GM18498 (cell line): ENCODE measurements at regions not wholly inside any gene's neighbourhood (a gene's known extent, or its start where the extent isn't known, plus 50 kb on each side); places are given as distances from the start of the nearest gene placed in this dataset.

Experiments used
- ATAC-seq: cut with Tn5 transposase; IDR thresholded peaks from one replicate; pipeline ENCODE4 v1.9.1; 2021; ENCODE audit warnings: mild to moderate bottlenecking, moderate library complexity; ENCODE audit not compliant: unreplicated experiment

DNA sequence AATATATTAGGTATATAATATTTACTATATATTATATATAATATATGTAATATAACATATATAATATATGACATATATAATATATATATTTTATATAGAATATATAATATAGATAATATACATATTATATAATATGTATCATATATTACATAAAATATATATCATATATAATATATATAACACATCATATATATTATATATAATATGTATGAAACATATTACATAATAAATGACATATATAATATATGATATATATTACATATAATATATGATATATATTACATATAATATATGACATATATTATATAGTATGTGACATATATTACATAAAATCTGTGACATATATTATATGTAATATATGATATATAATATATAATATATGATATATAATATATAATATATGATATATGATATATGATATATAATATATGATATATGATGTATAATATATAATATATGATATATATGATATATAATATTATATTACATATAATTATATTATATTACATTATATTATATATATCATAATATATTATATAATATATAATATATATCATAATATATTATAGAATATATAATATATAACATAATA, 119.5 kb upstream of the RIMBP3 start:
- ATAC-seq = no peak

DNA sequence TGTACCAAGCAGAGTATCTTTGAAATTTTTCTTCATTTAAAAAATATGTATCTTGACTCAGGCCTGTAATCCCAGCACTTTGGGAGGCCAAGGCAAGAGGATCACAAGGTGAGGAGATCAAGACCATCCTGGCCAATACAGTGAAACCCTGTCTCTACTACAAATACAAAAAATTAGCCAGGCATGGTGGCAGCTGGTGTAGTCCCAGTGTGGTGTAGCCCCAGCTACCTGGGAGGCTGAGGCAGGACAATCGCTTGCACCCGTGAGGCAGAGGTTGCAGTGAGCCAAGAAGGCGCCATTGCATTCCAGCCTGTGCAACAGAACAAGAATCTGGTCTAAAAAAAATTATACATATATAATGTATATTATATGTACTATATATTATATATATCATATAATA, 118.7 kb upstream of the RIMBP3 start:
- peak; percentile 94 for ATAC-seq
